Omental fat pad (tissue), 3 donors: ENCODE measurements at regions not wholly inside any gene's neighbourhood (a gene's known extent, or its start where the extent isn't known, plus 50 kb on each side); places are given as distances from the start of the nearest gene placed in this dataset.

Experiments
- ATAC-seq: fragments of 150-250 bp; one replicate; pipeline ENCODE4 v1.9.1; 2016; ENCODE audit warnings: mild to moderate bottlenecking, moderate library complexity; ENCODE audit not compliant: low FRiP score
- DNase-seq: peaks from one replicate; pipeline ENCODE4 v3.0.0-alpha.2; 2019; ENCODE audit warnings: low spot score
- TF ChIP-seq, protein P1 (sequence below), 3 donors: fragments of 450-650 bp; IDR thresholded peaks; one replicate each; pipeline ENCODE4 v1.5.1; 2016 to 2017; ENCODE audit warnings: antibody characterized with exemption in 3 of 3, mild to moderate bottlenecking in 3 of 3, moderate library complexity in 2 of 3

DNA sequence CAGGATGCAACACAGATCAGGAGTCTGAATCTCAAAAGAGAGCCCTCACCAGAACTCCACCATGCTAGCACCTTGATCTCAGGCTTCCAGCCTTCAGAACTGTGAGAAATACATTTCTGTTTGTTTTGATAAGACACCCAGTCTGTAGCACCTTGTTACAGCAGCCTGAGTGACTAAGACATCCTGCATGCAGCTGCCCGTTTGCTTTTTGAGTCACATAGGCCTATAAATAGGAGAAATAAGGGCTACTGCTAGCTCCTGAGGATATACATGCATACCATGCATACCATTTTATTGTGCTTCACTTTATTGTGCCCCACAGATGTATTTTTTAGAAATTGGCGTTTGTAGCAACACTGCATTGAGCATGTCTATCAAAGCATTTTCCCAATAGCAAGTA is 337.8 kb downstream of the CDH2 start:
- TF ChIP-seq, protein P1, sequence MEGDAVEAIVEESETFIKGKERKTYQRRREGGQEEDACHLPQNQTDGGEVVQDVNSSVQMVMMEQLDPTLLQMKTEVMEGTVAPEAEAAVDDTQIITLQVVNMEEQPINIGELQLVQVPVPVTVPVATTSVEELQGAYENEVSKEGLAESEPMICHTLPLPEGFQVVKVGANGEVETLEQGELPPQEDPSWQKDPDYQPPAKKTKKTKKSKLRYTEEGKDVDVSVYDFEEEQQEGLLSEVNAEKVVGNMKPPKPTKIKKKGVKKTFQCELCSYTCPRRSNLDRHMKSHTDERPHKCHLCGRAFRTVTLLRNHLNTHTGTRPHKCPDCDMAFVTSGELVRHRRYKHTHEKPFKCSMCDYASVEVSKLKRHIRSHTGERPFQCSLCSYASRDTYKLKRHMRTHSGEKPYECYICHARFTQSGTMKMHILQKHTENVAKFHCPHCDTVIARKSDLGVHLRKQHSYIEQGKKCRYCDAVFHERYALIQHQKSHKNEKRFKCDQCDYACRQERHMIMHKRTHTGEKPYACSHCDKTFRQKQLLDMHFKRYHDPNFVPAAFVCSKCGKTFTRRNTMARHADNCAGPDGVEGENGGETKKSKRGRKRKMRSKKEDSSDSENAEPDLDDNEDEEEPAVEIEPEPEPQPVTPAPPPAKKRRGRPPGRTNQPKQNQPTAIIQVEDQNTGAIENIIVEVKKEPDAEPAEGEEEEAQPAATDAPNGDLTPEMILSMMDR (IDR thresholded peaks at IDR 0.05) = no peak
- DNase-seq (no peak), ATAC-seq (no peak)

DNA sequence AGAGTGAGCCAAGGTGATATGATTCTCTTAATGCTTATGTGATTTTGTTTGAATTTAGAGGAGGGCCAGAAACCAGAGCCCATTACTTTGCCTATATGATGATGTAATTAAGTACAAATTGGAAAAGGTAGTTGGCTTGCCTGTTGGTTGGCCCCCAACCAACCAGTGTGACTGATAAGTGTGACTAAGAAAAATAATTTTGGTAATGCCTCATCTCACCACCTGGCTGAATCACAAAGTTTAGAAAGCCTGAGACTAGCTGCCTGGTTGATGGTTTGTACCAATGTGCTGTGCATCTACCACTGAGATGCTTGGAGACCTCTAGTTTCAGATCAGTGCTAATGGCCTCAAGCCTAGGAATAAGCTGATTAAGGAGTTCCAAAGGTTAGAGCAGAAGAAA is 338.7 kb downstream of the CDH2 start:
- ATAC-seq (no peak), DNase-seq (no peak)
- TF ChIP-seq, protein P1 (IDR thresholded peaks at IDR 0.05) = no peak

DNA sequence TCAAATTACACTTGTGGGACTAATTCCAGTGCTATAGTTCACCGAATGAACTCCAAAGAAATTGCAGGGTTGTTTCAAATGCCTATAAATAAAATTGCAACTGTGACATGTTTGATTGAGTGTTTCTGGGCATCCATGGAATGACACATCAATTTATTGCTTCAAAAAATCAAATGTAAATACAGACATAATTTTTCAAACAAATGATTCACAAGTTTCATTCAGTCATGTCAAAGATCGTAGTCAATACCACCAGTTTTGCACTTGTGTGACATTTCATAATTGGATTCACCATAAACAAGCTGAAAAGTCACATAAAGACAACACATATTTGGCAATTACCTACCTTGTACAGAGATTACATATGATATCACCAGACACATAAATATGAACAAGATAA is 350.8 kb downstream of the CDH2 start:
- no peak for ATAC-seq
- TF ChIP-seq, protein P1 (IDR thresholded peaks at IDR 0.05) = no peak
- DNase-seq = no peak

DNA sequence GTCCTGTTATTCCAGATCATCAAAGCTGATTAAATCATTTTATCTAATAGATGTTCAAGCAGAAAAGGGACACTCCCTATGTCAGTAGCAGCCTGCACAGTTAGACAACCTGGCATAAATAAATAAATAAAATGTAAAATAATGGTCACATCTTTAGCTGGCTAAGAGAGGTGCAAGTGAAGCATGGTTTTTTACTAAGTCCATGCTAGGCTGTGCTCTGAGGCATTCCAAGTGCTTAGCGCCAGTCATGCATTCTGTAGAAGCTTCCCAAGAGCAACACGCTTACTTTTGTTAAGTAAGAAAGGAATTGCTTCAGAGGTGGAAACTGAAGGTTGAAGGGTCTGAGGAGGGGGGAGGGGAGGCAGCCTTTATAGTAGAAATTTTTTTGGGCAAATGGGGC is 351.2 kb downstream of the CDH2 start:
- TF ChIP-seq, protein P1 (IDR thresholded peaks at IDR 0.05) = no peak
- ATAC-seq (no peak), DNase-seq (no peak)

DNA sequence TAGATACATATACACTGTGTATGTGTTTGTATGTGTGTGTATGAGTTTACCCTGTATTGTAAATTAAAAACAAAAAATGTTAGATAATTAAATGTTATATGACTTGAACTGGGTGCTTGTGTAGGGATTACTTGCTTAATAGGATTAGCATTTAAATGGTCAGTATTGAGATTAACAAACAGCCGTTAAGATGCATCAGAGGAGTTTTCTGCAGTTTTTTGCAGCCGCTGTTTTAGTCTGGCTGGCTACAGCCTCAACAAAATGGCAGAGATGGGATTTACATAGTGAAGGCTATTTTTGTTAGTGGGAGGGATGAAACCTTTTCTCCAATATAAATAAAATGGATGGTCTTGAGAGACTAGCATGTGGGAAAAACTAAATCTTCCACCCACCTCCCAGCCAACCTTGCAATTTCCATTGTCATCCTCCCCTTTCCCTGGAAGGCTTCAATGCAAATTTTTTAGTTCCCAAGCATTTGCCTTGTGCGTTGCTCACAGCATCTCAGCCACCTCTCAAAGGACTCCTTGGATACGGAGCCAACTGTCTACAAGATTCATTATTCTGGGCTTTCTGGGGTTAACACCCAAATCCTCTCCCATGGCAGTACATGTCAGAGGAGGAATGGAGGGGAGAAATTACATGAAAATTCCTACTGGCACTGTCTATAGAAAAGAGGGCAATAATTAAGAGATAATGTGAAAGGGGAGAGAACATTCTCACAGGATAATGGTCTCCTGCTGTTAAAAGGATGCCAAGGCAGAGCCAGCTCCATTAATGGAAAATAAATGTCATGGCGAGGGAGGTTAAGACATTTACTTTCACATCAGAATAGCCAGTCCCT is 351.9 kb downstream of the CDH2 start:
- ATAC-seq = no peak
- TF ChIP-seq, protein P1 (IDR thresholded peaks at IDR 0.05) = no peak

GRCh38 chr18:27824275-27824674 is 352.7 kb downstream of the CDH2 start:
- DNase-seq (no peak), ATAC-seq (no peak)
- TF ChIP-seq, protein P1 (IDR thresholded peaks at IDR 0.05) = no peak

More for the DNA sequence above, 351.9 kb downstream of the CDH2 start:
- DNase-seq = no peak

DNA sequence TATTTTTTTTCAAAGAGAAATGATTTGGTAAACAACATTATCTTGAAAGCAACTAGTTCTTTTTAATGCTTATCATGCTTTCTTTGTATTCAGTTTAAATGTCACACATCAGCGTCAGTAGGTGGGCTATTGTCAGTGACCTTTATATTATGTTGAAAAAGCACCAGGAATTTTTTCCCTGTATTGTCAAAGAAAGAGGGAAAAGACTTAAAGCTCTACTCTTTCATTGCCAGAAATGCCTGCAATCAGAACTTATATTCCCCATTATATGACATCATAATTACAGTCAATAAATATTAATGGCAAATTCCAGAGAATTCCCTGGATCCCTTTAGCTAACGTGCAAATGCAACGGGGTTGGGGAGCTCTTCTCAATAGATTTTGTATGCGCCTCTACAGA is 353.9 kb downstream of the CDH2 start:
- ATAC-seq (no peak), DNase-seq (no peak)
- TF ChIP-seq, protein P1 (IDR thresholded peaks at IDR 0.05) = no peak
